Thyroid gland (tissue), 4 donors: ENCODE measurements at regions not wholly inside any gene's neighbourhood (a gene's known extent, or its start where the extent isn't known, plus 50 kb on each side); places are given as distances from the start of the nearest gene placed in this dataset.

Source experiments
- POLR2A ChIP-seq, 2 donors: fragments of 450-650 bp; IDR thresholded peaks; one replicate each; pipeline ENCODE4 v1.6.1; 2017; ENCODE audit warnings: antibody characterized with exemption in 2 of 2, mild to moderate bottlenecking in 2 of 2, moderate library complexity in 1 of 2
- TF ChIP-seq, protein P1 (sequence below), 6 experiments: fragments of 200-600 bp in 3 of 6; fragments of 450-650 bp in 3 of 6; sonication (generic) in 3 of 6; IDR thresholded peaks; one replicate each; pipeline ENCODE4 v1.5.1; 2016 to 2019; ENCODE audit warnings: antibody characterized with exemption in 6 of 6, mild to moderate bottlenecking in 2 of 6, inconsistent platforms in 1 of 6, moderate library complexity in 1 of 6

- TF ChIP-seq POLR2A (IDR thresholded peaks at IDR 0.05): no peak
- TF ChIP-seq, protein P1, sequence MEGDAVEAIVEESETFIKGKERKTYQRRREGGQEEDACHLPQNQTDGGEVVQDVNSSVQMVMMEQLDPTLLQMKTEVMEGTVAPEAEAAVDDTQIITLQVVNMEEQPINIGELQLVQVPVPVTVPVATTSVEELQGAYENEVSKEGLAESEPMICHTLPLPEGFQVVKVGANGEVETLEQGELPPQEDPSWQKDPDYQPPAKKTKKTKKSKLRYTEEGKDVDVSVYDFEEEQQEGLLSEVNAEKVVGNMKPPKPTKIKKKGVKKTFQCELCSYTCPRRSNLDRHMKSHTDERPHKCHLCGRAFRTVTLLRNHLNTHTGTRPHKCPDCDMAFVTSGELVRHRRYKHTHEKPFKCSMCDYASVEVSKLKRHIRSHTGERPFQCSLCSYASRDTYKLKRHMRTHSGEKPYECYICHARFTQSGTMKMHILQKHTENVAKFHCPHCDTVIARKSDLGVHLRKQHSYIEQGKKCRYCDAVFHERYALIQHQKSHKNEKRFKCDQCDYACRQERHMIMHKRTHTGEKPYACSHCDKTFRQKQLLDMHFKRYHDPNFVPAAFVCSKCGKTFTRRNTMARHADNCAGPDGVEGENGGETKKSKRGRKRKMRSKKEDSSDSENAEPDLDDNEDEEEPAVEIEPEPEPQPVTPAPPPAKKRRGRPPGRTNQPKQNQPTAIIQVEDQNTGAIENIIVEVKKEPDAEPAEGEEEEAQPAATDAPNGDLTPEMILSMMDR (IDR thresholded peaks at IDR 0.05): no peak
Measured at GRCh38 chr5:82855893-82856550, 221.2 kb downstream of the TMEM167A start.
